Psoas muscle (tissue), 7 donors: ENCODE measurements at regions not wholly inside any gene's neighbourhood (a gene's known extent, or its start where the extent isn't known, plus 50 kb on each side); places are given as distances from the start of the nearest gene placed in this dataset.

Experiments
- ATAC-seq, 4 donors: fragments of 200-7000 bp; cut with Tn5 transposase; one replicate each; pipeline ENCODE4 v1.9.1; 2020; ENCODE audit warnings: moderate library complexity in 3 of 4, mild to moderate bottlenecking in 2 of 4
- DNase-seq, 2 donors: peaks; one replicate each; pipeline ENCODE4 v3.0.0-alpha.2; 2020
- H3K27ac ChIP-seq: fragments of 200-600 bp; one replicate; pipeline ENCODE4 v1.8.0; 2022
- H3K27me3 ChIP-seq, 3 donors: fragments of 200-600 bp in 1 of 3; one replicate each; pipeline versions ENCODE4 v1.6.1 to v1.8.0; 2013 to 2022; ENCODE audit warnings: low read length in 2 of 3, mild to moderate bottlenecking in 2 of 3, moderate library complexity in 1 of 3; ENCODE audit not compliant: insufficient read depth in 3 of 3
- H3K36me3 ChIP-seq, 2 donors: fragments of 200-600 bp in 1 of 2; one replicate each; pipeline versions ENCODE4 v1.6.1 to v1.8.0; 2013 to 2022; ENCODE audit warnings: low read depth in 1 of 2, mild to moderate bottlenecking in 1 of 2, moderate library complexity in 1 of 2; ENCODE audit not compliant: insufficient read depth in 1 of 2
- H3K4me1 ChIP-seq: fragments of 200-600 bp; one replicate; pipeline ENCODE4 v1.8.0; 2022
- H3K4me3 ChIP-seq: fragments of 200-600 bp; one replicate; pipeline ENCODE4 v1.8.0; 2022; ENCODE audit warnings: mild to moderate bottlenecking
- H3K9me3 ChIP-seq: fragments of 200-600 bp; one replicate; pipeline ENCODE4 v1.8.0; 2022
- WGBS, 3 donors: extraction: QIAGEN DNeasy Blood & Tissue Kit; methylation state at CpG; one replicate each; pipeline versions ENCODE4 v1.1.6 to v1.1.7; 2013; 5-methylcytosine and 5-hydroxymethylcytosine counted together
- intact Hi-C, 2 donors: fragments of 100-400 bp; cut with DNase I; formaldehyde crosslinking; loops; one replicate each; pipeline versions ENCODE4 v1.11.0 to v1.14.2; 2022
- TF ChIP-seq, protein P1 (sequence below): fragments of 200-600 bp; IDR thresholded peaks from one replicate; pipeline ENCODE4 v1.8.0; 2022; ENCODE audit warnings: antibody characterized with exemption
- donor health status: healthy with polysubstance abuse.
- donor health status: DM: no; HTN: no; CAD: no; lungs with moderate emphysema.
- donor health status: Bipolar disorder and iron deficiency.
- donor health status: healthy.
- donor health status: DM: yes; HTN: yes; CAD: no.
- donor health status: DM: no; HTN: no; CAD: no.
- donor health status: DM: yes; HTN: yes; CAD: no.

GRCh38 chr1:109847251-109847650 lies 63.4 kb upstream of the CSF1 start:
- Histone ChIP-seq H3K36me3 (no peaks in the 10 kb centered on the region), H3K27ac (no peak overlapping the region), H3K27me3 (no peaks in the 10 kb centered on the region), H3K9me3 (no peaks in the 10 kb centered on the region), H3K4me3 (no peak overlapping the region), H3K4me1 (no peaks in the 10 kb centered on the region)
- TF ChIP-seq, protein P1, sequence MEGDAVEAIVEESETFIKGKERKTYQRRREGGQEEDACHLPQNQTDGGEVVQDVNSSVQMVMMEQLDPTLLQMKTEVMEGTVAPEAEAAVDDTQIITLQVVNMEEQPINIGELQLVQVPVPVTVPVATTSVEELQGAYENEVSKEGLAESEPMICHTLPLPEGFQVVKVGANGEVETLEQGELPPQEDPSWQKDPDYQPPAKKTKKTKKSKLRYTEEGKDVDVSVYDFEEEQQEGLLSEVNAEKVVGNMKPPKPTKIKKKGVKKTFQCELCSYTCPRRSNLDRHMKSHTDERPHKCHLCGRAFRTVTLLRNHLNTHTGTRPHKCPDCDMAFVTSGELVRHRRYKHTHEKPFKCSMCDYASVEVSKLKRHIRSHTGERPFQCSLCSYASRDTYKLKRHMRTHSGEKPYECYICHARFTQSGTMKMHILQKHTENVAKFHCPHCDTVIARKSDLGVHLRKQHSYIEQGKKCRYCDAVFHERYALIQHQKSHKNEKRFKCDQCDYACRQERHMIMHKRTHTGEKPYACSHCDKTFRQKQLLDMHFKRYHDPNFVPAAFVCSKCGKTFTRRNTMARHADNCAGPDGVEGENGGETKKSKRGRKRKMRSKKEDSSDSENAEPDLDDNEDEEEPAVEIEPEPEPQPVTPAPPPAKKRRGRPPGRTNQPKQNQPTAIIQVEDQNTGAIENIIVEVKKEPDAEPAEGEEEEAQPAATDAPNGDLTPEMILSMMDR, result no peak
- intact Hi-C loops, result no loop called here
- 92 to 98% (median 92%) methylated on average over 7 of the region's 7 CpGs for WGBS, 3 donors
- no peak for ATAC-seq
- no peak for DNase-seq

DNA sequence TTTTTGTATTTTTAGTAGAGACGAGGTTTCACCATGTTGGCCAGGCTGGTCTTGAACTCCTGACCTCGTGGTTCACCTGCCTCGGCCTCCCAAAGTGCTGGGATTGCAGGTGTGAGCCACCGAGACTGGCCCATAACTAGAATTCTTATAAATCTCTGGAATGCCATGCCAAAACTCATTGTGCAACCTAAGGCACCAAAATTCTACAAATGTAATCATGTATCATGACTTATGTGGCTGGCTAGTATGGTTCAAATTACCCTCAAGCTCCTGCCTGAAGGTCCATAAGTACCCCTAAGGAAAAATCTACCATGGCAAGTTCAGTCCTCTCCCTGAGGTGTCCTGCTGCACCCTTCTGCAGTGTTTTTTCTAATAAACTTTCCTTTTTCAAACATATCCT lies 63.8 kb upstream of the CSF1 start:
- DNase-seq, result no peak
- TF ChIP-seq, protein P1, result no peak
- no peaks in the 10 kb centered on the region for H3K4me1 ChIP-seq
- ATAC-seq, result no peak
- H3K27me3 ChIP-seq, result no peaks in the 10 kb centered on the region
- H3K9me3 ChIP-seq, result no peaks in the 10 kb centered on the region
- no peak overlapping the region for H3K4me3 ChIP-seq
- WGBS, 3 donors, result 91 to 95% (median 92%) methylated on average over 4 of the region's 4 CpGs
- H3K27ac ChIP-seq, result no peak overlapping the region
- intact Hi-C loops, result no loop called here
- no peaks in the 10 kb centered on the region for H3K36me3 ChIP-seq

DNA sequence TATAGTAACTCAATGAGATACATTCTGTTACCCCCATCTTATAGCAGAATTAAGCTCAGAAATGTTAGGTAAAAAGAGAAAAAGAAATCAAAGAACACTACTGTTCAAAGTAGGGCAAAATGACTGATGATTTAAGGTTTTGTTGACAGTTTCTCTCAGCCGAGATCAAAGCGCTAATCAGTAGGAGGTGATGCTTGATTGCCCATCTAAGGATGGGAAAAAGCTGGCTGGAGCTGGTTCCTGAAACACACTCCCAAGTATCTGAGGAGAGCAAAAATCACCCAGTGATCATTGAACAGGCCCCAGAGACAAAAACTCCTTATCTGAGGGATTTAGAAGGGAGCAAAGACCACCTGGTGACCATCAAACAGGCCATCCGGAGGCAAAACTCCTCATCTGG lies 64.5 kb upstream of the CSF1 start:
- intact Hi-C loops, result no loop called here

DNA sequence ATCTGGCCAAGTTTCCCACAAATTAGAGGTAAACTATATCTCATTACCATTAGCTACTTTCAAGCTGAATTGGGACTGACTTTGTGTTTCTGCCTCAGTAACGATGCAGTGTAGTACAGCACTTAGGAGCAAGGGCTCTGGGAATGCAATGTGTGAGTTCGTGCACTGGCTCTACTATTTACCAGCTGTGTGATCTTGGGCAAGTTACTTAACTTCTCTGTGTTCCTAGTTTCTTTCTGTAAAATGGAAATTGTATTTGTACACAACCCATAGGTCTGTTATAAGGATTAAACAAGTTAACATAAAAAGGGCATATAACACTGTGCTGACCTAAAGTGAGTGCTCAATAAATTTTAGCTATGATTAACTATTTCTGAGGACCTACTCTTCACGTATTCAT lies 65.0 kb upstream of the CSF1 start:
- H3K9me3 ChIP-seq, result no peaks in the 10 kb centered on the region
- intact Hi-C loops, result no loop called here
- no peak for DNase-seq
- H3K4me3 ChIP-seq, result no peak overlapping the region
- 88 to 93% (median 90%) methylated on average over 3 of the region's 3 CpGs for WGBS, 3 donors
- no peaks in the 10 kb centered on the region for H3K27me3 ChIP-seq
- H3K27ac ChIP-seq, result no peak overlapping the region
- H3K36me3 ChIP-seq, result no peaks in the 10 kb centered on the region
- H3K4me1 ChIP-seq, result no peaks in the 10 kb centered on the region
- no peak for ATAC-seq
- TF ChIP-seq, protein P1, result no peak

More for the DNA sequence above, 64.5 kb upstream of the CSF1 start:
- TF ChIP-seq, protein P1, result no peak
- 94 to 95% (median 95%) methylated on average over 3 of the region's 3 CpGs for WGBS, 3 donors
- Histone ChIP-seq H3K4me3 (no peak overlapping the region), H3K27me3 (no peaks in the 10 kb centered on the region), H3K36me3 (no peaks in the 10 kb centered on the region), H3K9me3 (no peaks in the 10 kb centered on the region), H3K4me1 (no peaks in the 10 kb centered on the region), H3K27ac (no peak overlapping the region)
- ATAC-seq (no peak), DNase-seq (no peak)

GRCh38 chr1:109844609-109845008 lies 66.0 kb upstream of the CSF1 start:
- H3K27ac ChIP-seq, result no peak overlapping the region

More at GRCh38 chr1:109844609-109845008, 66.0 kb upstream of the CSF1 start:
- ATAC-seq, result no peak
- no peaks in the 10 kb centered on the region for H3K27me3 ChIP-seq
- no peak for DNase-seq
- TF ChIP-seq, protein P1, result no peak
- H3K4me1 ChIP-seq, result no peaks in the 10 kb centered on the region
- no peak overlapping the region for H3K4me3 ChIP-seq
- WGBS, 3 donors, result 83 to 87% (median 86%) methylated on average over 2 of the region's 2 CpGs
- intact Hi-C loops, result no loop called here
- no peaks in the 10 kb centered on the region for H3K36me3 ChIP-seq
- H3K9me3 ChIP-seq, result no peaks in the 10 kb centered on the region
